HS-27A (cell line): ENCODE measurements at regions not wholly inside any gene's neighbourhood (a gene's known extent, or its start where the extent isn't known, plus 50 kb on each side); places are given as distances from the start of the nearest gene placed in this dataset.

Experiments used
- DNase-seq: peaks from one replicate; pipeline ENCODE4 v3.0.0-alpha.2; 2012; ENCODE audit warnings: low read depth, missing footprints

- DNase-seq, result no peak
These were observed 80.0 kb upstream of the FAM180A start for GRCh38 chr7:135828604-135829003.

GRCh38 chr7:135827391-135827790, 78.8 kb upstream of the FAM180A start:
- DNase-seq, result no peak

- no peak for DNase-seq
These were observed 76.8 kb upstream of the FAM180A start for GRCh38 chr7:135825406-135825805.

- no peak for DNase-seq
These were observed 73.8 kb upstream of the FAM180A start for GRCh38 chr7:135822376-135822775.

GRCh38 chr7:135817583-135817982, 69.0 kb upstream of the FAM180A start:
- DNase-seq, result no peak

- DNase-seq, result no peak
These were observed 66.4 kb upstream of the FAM180A start for GRCh38 chr7:135815033-135815432.

- DNase-seq, result no peak
These were observed 63.5 kb upstream of the FAM180A start for GRCh38 chr7:135812148-135812547.

- DNase-seq, result no peak
These were observed 62.9 kb upstream of the FAM180A start for GRCh38 chr7:135811506-135811905.

GRCh38 chr7:135808206-135808605, 59.6 kb upstream of the FAM180A start:
- DNase-seq, result no peak

GRCh38 chr7:135803143-135803542, 54.5 kb upstream of the FAM180A start:
- DNase-seq, result no peak

- DNase-seq, result no peak
These were observed 54.1 kb upstream of the FAM180A start for GRCh38 chr7:135802697-135803096.

- DNase-seq, result no peak
These were observed 53.3 kb upstream of the FAM180A start for GRCh38 chr7:135801877-135802276.

- DNase-seq, result peak; percentile 8
These were observed 52.6 kb upstream of the FAM180A start for GRCh38 chr7:135801045-135801693.

- no peak for DNase-seq
These were observed 51.9 kb upstream of the FAM180A start for GRCh38 chr7:135800560-135800959.

- DNase-seq, result no peak
These were observed 51.3 kb upstream of the FAM180A start for GRCh38 chr7:135799881-135800280.
